ENCODE measurements at regions not wholly inside any gene's neighbourhood (a gene's known extent, or its start where the extent isn't known, plus 50 kb on each side); places are given as distances from the start of the nearest gene placed in this dataset.

- Histone ChIP-seq H3K27ac (no peak overlapping the region), H3K27me3 (ENCODE audit: insufficient read depth, low read depth, severe bottlenecking) (peaks cover 5% of the 10 kb centered on the region), H3K9me3 (ENCODE audit: severe bottlenecking) (no peaks in the 10 kb centered on the region), H3K36me3 (no peaks in the 10 kb centered on the region), H3K4me3 (ENCODE audit: low read depth, low read length) (no peak overlapping the region)
- no peak for DNase-seq
- TF ChIP-seq, protein P1, sequence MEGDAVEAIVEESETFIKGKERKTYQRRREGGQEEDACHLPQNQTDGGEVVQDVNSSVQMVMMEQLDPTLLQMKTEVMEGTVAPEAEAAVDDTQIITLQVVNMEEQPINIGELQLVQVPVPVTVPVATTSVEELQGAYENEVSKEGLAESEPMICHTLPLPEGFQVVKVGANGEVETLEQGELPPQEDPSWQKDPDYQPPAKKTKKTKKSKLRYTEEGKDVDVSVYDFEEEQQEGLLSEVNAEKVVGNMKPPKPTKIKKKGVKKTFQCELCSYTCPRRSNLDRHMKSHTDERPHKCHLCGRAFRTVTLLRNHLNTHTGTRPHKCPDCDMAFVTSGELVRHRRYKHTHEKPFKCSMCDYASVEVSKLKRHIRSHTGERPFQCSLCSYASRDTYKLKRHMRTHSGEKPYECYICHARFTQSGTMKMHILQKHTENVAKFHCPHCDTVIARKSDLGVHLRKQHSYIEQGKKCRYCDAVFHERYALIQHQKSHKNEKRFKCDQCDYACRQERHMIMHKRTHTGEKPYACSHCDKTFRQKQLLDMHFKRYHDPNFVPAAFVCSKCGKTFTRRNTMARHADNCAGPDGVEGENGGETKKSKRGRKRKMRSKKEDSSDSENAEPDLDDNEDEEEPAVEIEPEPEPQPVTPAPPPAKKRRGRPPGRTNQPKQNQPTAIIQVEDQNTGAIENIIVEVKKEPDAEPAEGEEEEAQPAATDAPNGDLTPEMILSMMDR (IDR thresholded peaks at IDR 0.05; ENCODE audit: low read depth, low read length), result no peak
These were observed 625.7 kb downstream of the SMARCA1 start for GRCh38 chrX:128897621-128898020.

DNA sequence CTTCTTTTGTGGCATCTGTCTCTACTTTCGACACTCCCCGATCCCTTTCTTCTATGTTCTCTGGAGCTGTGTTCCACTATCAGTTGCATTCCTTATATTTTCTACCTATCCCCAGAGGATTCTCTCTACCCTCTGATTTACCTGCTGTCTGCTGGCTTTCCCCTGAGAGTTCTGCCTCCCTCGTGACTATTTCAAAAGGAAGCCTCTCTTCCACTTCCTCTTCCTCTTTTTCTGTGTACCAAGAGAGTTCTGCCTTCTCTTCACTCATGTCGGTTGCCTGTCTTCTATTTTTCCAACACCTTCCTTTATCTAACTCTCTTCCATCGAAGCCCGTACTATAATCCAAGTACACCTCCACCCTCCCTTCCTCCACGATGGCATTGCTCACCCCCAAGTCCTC lies 631.7 kb downstream of the SMARCA1 start:
- H3K36me3 ChIP-seq, result no peaks in the 10 kb centered on the region
- no peak for DNase-seq
- H3K9me3 ChIP-seq (ENCODE audit: severe bottlenecking), result no peaks in the 10 kb centered on the region
- TF ChIP-seq, protein P1 (IDR thresholded peaks at IDR 0.05; ENCODE audit: low read depth, low read length), result no peak
- H3K27me3 ChIP-seq (ENCODE audit: insufficient read depth, low read depth, severe bottlenecking), result no peaks in the 10 kb centered on the region
- H3K4me3 ChIP-seq (ENCODE audit: low read depth, low read length), result no peak overlapping the region
- no peak overlapping the region for H3K27ac ChIP-seq

DNA sequence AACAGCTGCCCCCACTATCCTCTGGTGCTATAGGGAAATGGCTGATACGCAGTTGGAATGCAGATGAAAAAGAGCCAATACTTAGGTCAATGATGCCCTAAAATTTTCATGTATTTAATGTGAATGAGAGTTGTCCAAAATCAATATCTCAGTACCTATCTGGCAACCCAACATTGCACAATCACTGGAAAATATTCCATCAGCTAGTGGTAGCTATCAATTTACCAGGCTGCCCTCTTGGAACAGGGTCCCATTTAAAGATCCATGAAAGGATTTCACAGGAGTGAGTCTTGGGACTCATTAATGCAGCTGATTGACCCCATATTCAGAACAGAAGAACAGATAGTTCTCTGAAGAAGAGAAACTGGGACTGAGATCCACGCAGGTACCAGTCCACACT lies 638.9 kb downstream of the SMARCA1 start:
- no peak for DNase-seq

GRCh38 chrX:128883650-128884049 lies 639.6 kb downstream of the SMARCA1 start:
- no peak overlapping the region for H3K27ac ChIP-seq
- H3K9me3 ChIP-seq (ENCODE audit: severe bottlenecking), result no peaks in the 10 kb centered on the region
- H3K27me3 ChIP-seq (ENCODE audit: insufficient read depth, low read depth, severe bottlenecking), result peaks cover 20% of the 10 kb centered on the region
- DNase-seq, result no peak
- H3K36me3 ChIP-seq, result no peaks in the 10 kb centered on the region
- TF ChIP-seq, protein P1 (IDR thresholded peaks at IDR 0.05; ENCODE audit: low read depth, low read length), result no peak
- no peak overlapping the region for H3K4me3 ChIP-seq (ENCODE audit: low read depth, low read length)

More for the DNA sequence above, 638.9 kb downstream of the SMARCA1 start:
- TF ChIP-seq, protein P1 (IDR thresholded peaks at IDR 0.05; ENCODE audit: low read depth, low read length), result no peak
- Histone ChIP-seq H3K36me3 (no peaks in the 10 kb centered on the region), H3K4me3 (ENCODE audit: low read depth, low read length) (no peak overlapping the region), H3K9me3 (ENCODE audit: severe bottlenecking) (no peaks in the 10 kb centered on the region), H3K27me3 (ENCODE audit: insufficient read depth, low read depth, severe bottlenecking) (peaks cover 20% of the 10 kb centered on the region), H3K27ac (no peak overlapping the region)

DNA sequence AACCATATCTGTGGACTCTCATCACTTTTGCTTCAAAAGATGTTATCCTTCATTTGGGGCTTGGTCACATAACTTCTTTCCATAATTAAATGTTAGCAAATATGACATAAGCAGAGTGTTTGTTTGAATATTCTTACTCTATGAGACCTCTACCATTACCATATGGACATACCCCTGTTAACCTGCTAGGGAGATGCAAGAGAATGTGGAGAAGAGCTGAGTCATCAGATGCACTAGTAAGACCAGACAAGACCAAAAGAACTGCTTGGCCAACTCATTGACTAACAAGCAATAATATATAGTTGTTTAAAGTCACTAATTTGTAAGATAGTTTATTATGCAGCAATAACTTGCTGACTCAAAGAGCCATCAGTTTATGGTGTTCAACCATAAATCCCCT lies 652.9 kb downstream of the SMARCA1 start:
- Histone ChIP-seq H3K9me3 (ENCODE audit: severe bottlenecking) (no peaks in the 10 kb centered on the region), H3K27me3 (ENCODE audit: insufficient read depth, low read depth, severe bottlenecking) (peaks cover 4% of the 10 kb centered on the region), H3K36me3 (no peaks in the 10 kb centered on the region), H3K27ac (no peak overlapping the region), H3K4me3 (ENCODE audit: low read depth, low read length) (no peak overlapping the region)
- no peak for DNase-seq
- TF ChIP-seq, protein P1 (IDR thresholded peaks at IDR 0.05; ENCODE audit: low read depth, low read length), result no peak

DNA sequence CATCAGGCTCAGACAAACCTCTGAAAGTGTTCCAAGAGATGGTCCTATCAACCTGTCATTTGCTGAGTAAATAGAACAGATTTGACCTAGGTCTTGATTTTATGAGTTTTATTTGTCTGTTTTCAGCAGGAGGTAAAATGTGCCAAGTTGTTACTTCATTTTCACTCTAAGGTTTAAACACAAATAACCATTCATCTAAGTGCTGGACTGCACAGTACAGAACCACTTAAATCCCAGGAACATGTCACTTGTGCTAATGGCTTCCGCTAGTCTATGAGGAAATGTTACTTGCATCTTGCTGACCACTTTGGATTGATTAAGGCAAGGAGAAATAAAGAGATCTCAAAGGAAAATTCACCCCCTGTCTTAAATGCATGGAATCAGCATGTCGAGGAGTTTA lies 660.7 kb downstream of the SMARCA1 start:
- no peaks in the 10 kb centered on the region for H3K36me3 ChIP-seq
- TF ChIP-seq, protein P1 (IDR thresholded peaks at IDR 0.05; ENCODE audit: low read depth, low read length), result no peak
- H3K9me3 ChIP-seq (ENCODE audit: severe bottlenecking), result no peaks in the 10 kb centered on the region
- H3K4me3 ChIP-seq (ENCODE audit: low read depth, low read length), result no peak overlapping the region
- H3K27ac ChIP-seq, result no peak overlapping the region
- peaks cover 7% of the 10 kb centered on the region for H3K27me3 ChIP-seq (ENCODE audit: insufficient read depth, low read depth, severe bottlenecking)
- DNase-seq, result no peak
